SHP77 (cell line): ENCODE measurements at regions not wholly inside any gene's neighbourhood (a gene's known extent, or its start where the extent isn't known, plus 50 kb on each side); places are given as distances from the start of the nearest gene placed in this dataset.
A peak's percentile ranks its signal among the peaks of the same experiment; 100 is the strongest.
"Not testable (repeated sequence)": the region's sequence is repeated elsewhere in the genome, so short reads cannot be mapped to it uniquely, and the experiment has no call there.

Experiments
- DNase-seq, 2 experiments: peaks; one replicate each; lab custom pipeline; 2025; lab: John Stamatoyannopoulos, UW

GRCh38 chr13:87982400-87982799 lies 311.2 kb downstream of the SLITRK5 start:
- DNase-seq, result no peak

- DNase-seq, result no peak
Measured at GRCh38 chr13:87986639-87987250, 315.6 kb downstream of the SLITRK5 start.

DNA sequence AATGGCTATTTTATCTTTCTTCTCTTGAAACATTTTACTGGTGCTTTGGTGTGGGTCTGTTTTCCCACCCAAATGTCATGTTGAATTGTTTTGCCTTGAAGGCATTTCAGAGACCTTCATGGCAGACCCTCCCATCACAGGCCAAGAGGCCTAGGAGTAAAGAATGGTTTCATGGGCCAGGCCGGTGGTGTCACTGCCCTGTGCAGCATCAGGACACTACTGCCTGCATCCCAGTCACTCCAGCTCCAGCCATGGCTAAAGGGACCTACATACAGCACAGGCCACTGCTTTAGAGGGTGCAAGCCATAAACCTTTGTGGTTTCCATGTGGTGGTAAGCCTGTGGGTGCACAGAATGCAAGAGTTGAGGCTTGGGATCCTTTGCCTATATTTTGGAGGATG lies 326.9 kb downstream of the SLITRK5 start:
- DNase-seq, result no peak

GRCh38 chr13:87999240-87999700 lies 328.1 kb downstream of the SLITRK5 start:
- DNase-seq, result no peak

- DNase-seq, result no peak
Measured at GRCh38 chr13:87999788-88000187, 328.6 kb downstream of the SLITRK5 start.

GRCh38 chr13:88000239-88000638 lies 329.1 kb downstream of the SLITRK5 start:
- no peak for DNase-seq

- DNase-seq, result no peak
Measured at GRCh38 chr13:88000787-88001186, 329.6 kb downstream of the SLITRK5 start.

- no peak for DNase-seq
Measured at GRCh38 chr13:88005188-88005587, 334.0 kb downstream of the SLITRK5 start.

DNA sequence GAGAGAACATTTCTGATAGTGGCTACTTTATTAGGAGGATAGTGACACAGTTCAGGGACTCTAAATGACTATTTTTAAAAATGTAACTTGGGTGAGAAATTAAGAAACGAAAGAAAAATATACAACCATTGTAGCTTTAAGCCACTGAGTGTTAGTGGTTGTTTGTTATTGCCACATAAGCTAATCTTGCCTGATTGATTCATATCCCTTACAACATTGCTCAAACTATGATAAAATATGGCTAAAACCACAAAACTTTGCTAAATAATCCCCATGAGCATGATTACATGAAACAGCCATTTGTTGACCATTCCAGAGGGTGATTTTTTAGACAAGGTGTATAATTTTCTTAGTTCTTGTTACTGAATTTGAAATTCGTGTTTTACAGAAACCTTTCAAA lies 343.4 kb downstream of the SLITRK5 start:
- no peak for DNase-seq

- no peak for DNase-seq
Measured at GRCh38 chr13:88022431-88023208, 351.4 kb downstream of the SLITRK5 start.

- DNase-seq, result no peak
Measured at GRCh38 chr13:88026241-88026640, 355.1 kb downstream of the SLITRK5 start.

- DNase-seq, result no peak
Measured at GRCh38 chr13:88031980-88032559, 360.9 kb downstream of the SLITRK5 start.

DNA sequence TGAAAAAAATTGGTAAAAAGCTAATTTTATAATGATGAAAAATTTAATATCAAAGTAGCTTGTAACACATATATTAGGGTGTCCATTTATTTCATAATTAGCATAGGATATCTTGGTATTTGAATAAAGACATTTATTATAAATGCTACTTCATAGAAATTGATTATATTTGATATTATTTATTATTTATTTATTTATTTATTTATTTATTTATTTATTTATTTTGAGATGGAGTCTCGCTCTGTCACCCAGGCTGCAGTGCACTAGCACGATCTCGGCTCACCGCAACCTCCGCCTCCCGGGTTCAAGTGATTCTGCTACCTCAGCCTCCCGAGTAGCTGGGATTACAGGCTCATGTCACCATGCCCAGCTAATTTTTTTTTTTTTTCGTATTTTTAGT lies 365.0 kb downstream of the SLITRK5 start:
- DNase-seq, result not testable (repeated sequence)

GRCh38 chr13:88042489-88042888 lies 371.3 kb downstream of the SLITRK5 start:
- DNase-seq, result no peak

- no peak for DNase-seq
Measured at GRCh38 chr13:88051746-88052482, 380.7 kb downstream of the SLITRK5 start.

DNA sequence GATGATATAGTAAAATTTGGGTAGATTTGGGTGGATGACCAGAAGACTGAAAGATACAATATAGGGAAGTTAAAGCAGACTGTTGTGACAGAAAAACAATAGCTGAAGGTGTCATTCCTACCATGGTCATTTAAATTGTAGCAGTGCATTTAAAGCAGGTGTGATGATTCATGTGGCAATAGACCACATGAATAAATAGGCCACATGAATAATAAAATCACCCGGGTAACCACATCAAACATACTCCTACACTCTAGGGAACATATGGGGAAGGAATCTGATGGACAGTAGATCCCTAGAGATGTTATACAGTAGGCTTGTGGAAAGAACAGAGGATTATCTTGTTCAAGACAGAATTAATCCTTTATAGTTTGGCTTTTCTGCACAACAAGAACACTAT lies 392.6 kb downstream of the SLITRK5 start:
- DNase-seq, result peak in 1 of 2 experiments; percentile 9

DNA sequence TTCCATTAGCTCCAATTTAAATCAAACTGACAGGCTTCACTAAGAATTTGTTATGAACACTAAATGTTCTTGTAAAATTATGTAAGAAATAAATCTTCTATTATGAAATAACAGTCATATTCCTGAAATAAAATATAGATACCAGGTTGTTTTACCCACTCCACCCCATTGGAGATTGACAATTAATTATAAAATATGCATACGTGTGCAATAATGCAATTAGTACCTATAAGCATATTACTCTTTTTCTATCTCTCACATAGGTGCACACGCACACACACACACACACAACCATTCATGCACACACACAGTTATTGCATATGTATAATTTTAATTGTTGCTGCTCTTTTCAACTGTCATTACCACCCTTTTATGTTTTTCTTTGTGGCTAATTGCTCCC lies 395.7 kb downstream of the SLITRK5 start:
- DNase-seq, result no peak

DNA sequence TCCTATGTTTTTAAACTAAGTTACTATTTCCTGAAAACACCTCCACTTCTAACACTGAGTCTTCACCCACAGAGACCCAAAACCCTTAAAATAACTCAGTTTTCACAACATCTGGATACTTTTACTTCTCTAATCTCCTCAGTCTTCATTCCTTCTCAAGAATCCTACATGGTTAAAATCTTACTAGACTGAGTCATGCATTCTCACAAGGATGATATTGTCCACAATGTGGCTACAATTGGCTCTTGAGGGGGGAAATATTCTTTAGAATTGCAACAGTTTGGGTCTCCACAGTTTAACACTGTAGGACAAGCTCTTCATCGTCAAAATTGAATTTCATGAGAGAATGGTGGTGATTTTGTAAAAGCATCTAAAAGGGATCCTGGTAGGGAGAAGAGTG lies 397.1 kb downstream of the SLITRK5 start:
- no peak for DNase-seq

GRCh38 chr13:88068975-88069374 lies 397.8 kb downstream of the SLITRK5 start:
- peak; percentile 19 to 27 for DNase-seq

- DNase-seq, result no peak
Measured at GRCh38 chr13:88071371-88071770, 400.2 kb downstream of the SLITRK5 start.

DNA sequence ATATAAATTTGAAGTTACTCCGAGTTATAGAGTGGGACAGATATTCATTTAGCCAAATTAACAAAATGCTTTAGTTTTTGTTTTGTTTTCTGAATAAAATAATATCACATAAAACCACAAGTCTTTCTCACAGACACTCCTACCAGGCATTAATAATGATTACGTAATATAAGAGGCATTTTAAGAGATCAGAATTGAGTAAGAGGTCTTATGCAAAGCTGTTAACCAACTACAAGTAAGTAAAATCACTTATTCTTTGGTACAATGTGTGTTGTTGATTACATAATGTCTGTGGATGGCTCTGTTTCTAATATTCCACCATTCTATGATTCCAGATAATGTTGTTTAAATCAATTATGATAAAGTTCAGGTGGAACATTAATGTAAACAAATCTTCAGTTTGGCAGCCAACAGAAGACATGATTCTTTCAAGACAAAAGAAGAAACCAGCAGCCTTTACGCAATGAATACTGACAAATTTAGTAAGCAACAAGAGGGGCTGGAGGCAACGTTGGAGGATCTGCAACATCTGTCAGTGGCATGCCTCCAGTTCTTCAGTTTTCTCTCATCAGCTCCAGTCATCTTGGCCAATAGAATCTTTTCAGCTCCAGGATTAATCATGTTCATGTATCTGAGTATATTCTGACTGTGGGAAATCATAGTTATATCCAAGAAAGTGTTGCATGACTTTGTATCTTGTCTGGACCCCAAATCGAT lies 403.8 kb downstream of the SLITRK5 start:
- DNase-seq, result no peak

- DNase-seq, result no peak
Measured at GRCh38 chr13:88085036-88085435, 413.9 kb downstream of the SLITRK5 start.
